NAMALWA (cell line): ENCODE measurements at regions not wholly inside any gene's neighbourhood (a gene's known extent, or its start where the extent isn't known, plus 50 kb on each side); places are given as distances from the start of the nearest gene placed in this dataset.

Experiments used
- DNase-seq: peaks from one replicate; pipeline ENCODE4 v3.0.0-alpha.2; 2015; ENCODE audit warnings: low spot score

GRCh38 chr10:47143473-47143872 lies 156.5 kb upstream of the GDF10 start:
- DNase-seq, result no peak

- DNase-seq, result no peak
These were observed 155.5 kb upstream of the GDF10 start for GRCh38 chr10:47144525-47144924.

- DNase-seq, result no peak
These were observed 154.6 kb upstream of the GDF10 start for GRCh38 chr10:47145290-47145934.

- no peak for DNase-seq
These were observed 153.4 kb upstream of the GDF10 start for GRCh38 chr10:47146572-47146971.

- DNase-seq, result no peak
These were observed 152.8 kb upstream of the GDF10 start for GRCh38 chr10:47147186-47147585.

- DNase-seq, result no peak
These were observed 149.4 kb upstream of the GDF10 start for GRCh38 chr10:47150581-47150980.

- DNase-seq, result no peak
These were observed 148.1 kb upstream of the GDF10 start for GRCh38 chr10:47151920-47152319.

GRCh38 chr10:47152861-47153349 lies 147.1 kb upstream of the GDF10 start:
- peak; percentile 45 for DNase-seq

GRCh38 chr10:47154762-47155161 lies 145.2 kb upstream of the GDF10 start:
- no peak for DNase-seq

GRCh38 chr10:47156873-47157272 lies 143.1 kb upstream of the GDF10 start:
- DNase-seq, result no peak

- DNase-seq, result no peak
These were observed 141.6 kb upstream of the GDF10 start for GRCh38 chr10:47158116-47159071.

- no peak for DNase-seq
These were observed 140.4 kb upstream of the GDF10 start for GRCh38 chr10:47159361-47160260.

GRCh38 chr10:47160261-47160908 lies 139.6 kb upstream of the GDF10 start:
- no peak for DNase-seq

- DNase-seq, result no peak
These were observed 139.0 kb upstream of the GDF10 start for GRCh38 chr10:47160967-47161366.

- DNase-seq, result no peak
These were observed 138.5 kb upstream of the GDF10 start for GRCh38 chr10:47161465-47161864.

- DNase-seq, result no peak
These were observed 135.7 kb upstream of the GDF10 start for GRCh38 chr10:47164126-47164799.

- no peak for DNase-seq
These were observed 135.2 kb upstream of the GDF10 start for GRCh38 chr10:47164800-47165128.

GRCh38 chr10:47165168-47165710 lies 134.8 kb upstream of the GDF10 start:
- DNase-seq, result no peak

- DNase-seq, result no peak
These were observed 134.1 kb upstream of the GDF10 start for GRCh38 chr10:47165711-47166404.

GRCh38 chr10:47166405-47166777 lies 133.6 kb upstream of the GDF10 start:
- no peak for DNase-seq
